Memory B cell (primary cell): ENCODE measurements at regions not wholly inside any gene's neighbourhood (a gene's known extent, or its start where the extent isn't known, plus 50 kb on each side); places are given as distances from the start of the nearest gene placed in this dataset.
"Not testable (repeated sequence)": the region's sequence is repeated elsewhere in the genome, so short reads cannot be mapped to it uniquely, and the experiment has no call there.

ENCODE experiments used
- ATAC-seq: fragments of 150-1000 bp; cut with Tn5 transposase; 2 replicates; pipeline ENCODE4 v1.10.0; 2021; ENCODE audit warnings: low read depth, mild to moderate bottlenecking, moderate library complexity
- DNase-seq, 2 donors: peaks; one replicate each; pipeline ENCODE4 v3.0.0; 2022; ENCODE audit warnings: low spot score in 2 of 2
- H3K27ac Mint-ChIP-seq: one replicate; pipeline ENCODE4 v1.8.0; 2022; ENCODE audit warnings: mild to moderate bottlenecking, moderate library complexity, mixed read lengths
- H3K27me3 Mint-ChIP-seq: one replicate; pipeline ENCODE4 v1.8.0; 2022; ENCODE audit warnings: mixed read lengths
- H3K36me3 Mint-ChIP-seq: one replicate; pipeline ENCODE4 v1.8.0; 2022; ENCODE audit warnings: mild to moderate bottlenecking, mixed read lengths
- H3K4me1 Mint-ChIP-seq: one replicate; pipeline ENCODE4 v1.8.0; 2022; ENCODE audit warnings: mixed read lengths
- H3K4me3 Mint-ChIP-seq: one replicate; pipeline ENCODE4 v1.8.0; 2022; ENCODE audit warnings: mild to moderate bottlenecking, moderate library complexity, mixed read lengths
- H3K9me3 Mint-ChIP-seq: one replicate; pipeline ENCODE4 v1.8.0; 2022; ENCODE audit warnings: mixed read lengths

- peaks cover 6% of the 10 kb centered on the region for H3K9me3 Mint-ChIP-seq
- no peaks in the 10 kb centered on the region for H3K4me1 Mint-ChIP-seq
- DNase-seq: no peak
- H3K4me3 Mint-ChIP-seq: no peak overlapping the region
- H3K36me3 Mint-ChIP-seq: no peaks in the 10 kb centered on the region
- H3K27me3 Mint-ChIP-seq: no peaks in the 10 kb centered on the region
- no peak for ATAC-seq
- no peak overlapping the region for H3K27ac Mint-ChIP-seq
These were observed 1064.4 kb downstream of the PCDH7 start for GRCh38 chr4:31784558-31784957.

GRCh38 chr4:31787701-31788100, 1067.5 kb downstream of the PCDH7 start:
- Mint-ChIP-seq H3K27me3 (no peaks in the 10 kb centered on the region), H3K27ac (no peak overlapping the region), H3K4me3 (no peak overlapping the region), H3K9me3 (peaks cover 2% of the 10 kb centered on the region), H3K4me1 (no peaks in the 10 kb centered on the region), H3K36me3 (no peaks in the 10 kb centered on the region)
- ATAC-seq (no peak), DNase-seq (no peak)

- DNase-seq (no peak), ATAC-seq (no peak)
- H3K4me1 Mint-ChIP-seq: no peaks in the 10 kb centered on the region
- H3K4me3 Mint-ChIP-seq: no peak overlapping the region
- no peaks in the 10 kb centered on the region for H3K27me3 Mint-ChIP-seq
- H3K27ac Mint-ChIP-seq: no peak overlapping the region
- H3K36me3 Mint-ChIP-seq: no peaks in the 10 kb centered on the region
- no peaks in the 10 kb centered on the region for H3K9me3 Mint-ChIP-seq
These were observed 1068.5 kb downstream of the PCDH7 start for GRCh38 chr4:31788676-31789075.

- DNase-seq: no peak
- no peaks in the 10 kb centered on the region for H3K4me1 Mint-ChIP-seq
- no peak overlapping the region for H3K27ac Mint-ChIP-seq
These were observed 1071.5 kb downstream of the PCDH7 start for GRCh38 chr4:31791666-31792065.

GRCh38 chr4:31793907-31794306, 1073.7 kb downstream of the PCDH7 start:
- DNase-seq: no peak
- Mint-ChIP-seq H3K4me3 (no peak overlapping the region), H3K36me3 (no peaks in the 10 kb centered on the region), H3K9me3 (peaks cover 10% of the 10 kb centered on the region), H3K27ac (no peak overlapping the region), H3K27me3 (no peaks in the 10 kb centered on the region), H3K4me1 (no peaks in the 10 kb centered on the region)
- no peak for ATAC-seq

More at GRCh38 chr4:31791666-31792065, 1071.5 kb downstream of the PCDH7 start:
- Mint-ChIP-seq H3K4me3 (no peak overlapping the region), H3K36me3 (no peaks in the 10 kb centered on the region), H3K9me3 (peaks cover 5% of the 10 kb centered on the region), H3K27me3 (no peaks in the 10 kb centered on the region)
- no peak for ATAC-seq

- H3K4me1 Mint-ChIP-seq, H3K27me3 Mint-ChIP-seq, DNase-seq, H3K4me3 Mint-ChIP-seq, H3K27ac Mint-ChIP-seq, H3K36me3 Mint-ChIP-seq, ATAC-seq: not testable (repeated sequence)
- peaks cover 10% of the 10 kb centered on the region for H3K9me3 Mint-ChIP-seq
These were observed 1076.9 kb downstream of the PCDH7 start for GRCh38 chr4:31797052-31797451.

- Mint-ChIP-seq H3K4me1 (no peaks in the 10 kb centered on the region), H3K27ac (no peak overlapping the region), H3K4me3 (no peak overlapping the region), H3K9me3 (peaks cover 1% of the 10 kb centered on the region), H3K36me3 (no peaks in the 10 kb centered on the region), H3K27me3 (no peaks in the 10 kb centered on the region)
- no peak for ATAC-seq
- no peak for DNase-seq
These were observed 1083.5 kb downstream of the PCDH7 start for GRCh38 chr4:31803526-31804195.

- Mint-ChIP-seq H3K4me3 (no peak overlapping the region), H3K36me3 (no peaks in the 10 kb centered on the region), H3K27me3 (no peaks in the 10 kb centered on the region)
These were observed 1086.9 kb downstream of the PCDH7 start for GRCh38 chr4:31807036-31807435.

GRCh38 chr4:31844350-31844749, 1124.2 kb downstream of the PCDH7 start:
- DNase-seq (no peak), ATAC-seq (no peak)
- Mint-ChIP-seq H3K27ac (no peak overlapping the region), H3K4me3 (no peak overlapping the region), H3K27me3 (no peaks in the 10 kb centered on the region), H3K4me1 (no peaks in the 10 kb centered on the region), H3K9me3 (peaks cover 6% of the 10 kb centered on the region), H3K36me3 (no peaks in the 10 kb centered on the region)

More at GRCh38 chr4:31807036-31807435, 1086.9 kb downstream of the PCDH7 start:
- Mint-ChIP-seq H3K9me3 (no peaks in the 10 kb centered on the region), H3K4me1 (no peaks in the 10 kb centered on the region), H3K27ac (no peak overlapping the region)
- ATAC-seq (no peak), DNase-seq (no peak)

GRCh38 chr4:31851946-31852345, 1131.8 kb downstream of the PCDH7 start:
- no peaks in the 10 kb centered on the region for H3K27me3 Mint-ChIP-seq
- H3K36me3 Mint-ChIP-seq: no peaks in the 10 kb centered on the region
- ATAC-seq (no peak), DNase-seq (no peak)
- H3K4me3 Mint-ChIP-seq: no peak overlapping the region
- no peaks in the 10 kb centered on the region for H3K4me1 Mint-ChIP-seq
- H3K27ac Mint-ChIP-seq: no peak overlapping the region
- peaks cover 5% of the 10 kb centered on the region for H3K9me3 Mint-ChIP-seq

- Mint-ChIP-seq H3K4me1 (no peaks in the 10 kb centered on the region), H3K27ac (no peak overlapping the region), H3K4me3 (no peak overlapping the region), H3K9me3 (peaks cover 4% of the 10 kb centered on the region), H3K36me3 (no peaks in the 10 kb centered on the region), H3K27me3 (no peaks in the 10 kb centered on the region)
- ATAC-seq: no peak
- no peak for DNase-seq
These were observed 1157.3 kb downstream of the PCDH7 start for GRCh38 chr4:31877429-31877828.

GRCh38 chr4:31880837-31881236, 1160.7 kb downstream of the PCDH7 start:
- not testable (repeated sequence) for H3K27me3 Mint-ChIP-seq, ATAC-seq, DNase-seq, H3K9me3 Mint-ChIP-seq, H3K4me1 Mint-ChIP-seq, H3K27ac Mint-ChIP-seq, H3K36me3 Mint-ChIP-seq, H3K4me3 Mint-ChIP-seq

- no peak overlapping the region for H3K27ac Mint-ChIP-seq
- no peaks in the 10 kb centered on the region for H3K36me3 Mint-ChIP-seq
- ATAC-seq: no peak
- no peaks in the 10 kb centered on the region for H3K4me1 Mint-ChIP-seq
- no peak for DNase-seq
- H3K9me3 Mint-ChIP-seq: peaks cover 2% of the 10 kb centered on the region
- H3K4me3 Mint-ChIP-seq: no peak overlapping the region
- no peaks in the 10 kb centered on the region for H3K27me3 Mint-ChIP-seq
These were observed 1176.2 kb downstream of the PCDH7 start for GRCh38 chr4:31896349-31896748.

GRCh38 chr4:31905363-31905762, 1185.2 kb downstream of the PCDH7 start:
- peaks cover 8% of the 10 kb centered on the region for H3K9me3 Mint-ChIP-seq

GRCh38 chr4:31908261-31908660, 1188.1 kb downstream of the PCDH7 start:
- Mint-ChIP-seq H3K4me1 (no peaks in the 10 kb centered on the region), H3K27me3 (no peaks in the 10 kb centered on the region), H3K27ac (no peak overlapping the region), H3K4me3 (no peak overlapping the region), H3K9me3 (peaks cover 8% of the 10 kb centered on the region), H3K36me3 (no peaks in the 10 kb centered on the region)
- no peak for DNase-seq
- no peak for ATAC-seq

More at GRCh38 chr4:31905363-31905762, 1185.2 kb downstream of the PCDH7 start:
- DNase-seq: no peak
- Mint-ChIP-seq H3K36me3 (no peaks in the 10 kb centered on the region), H3K27ac (no peak overlapping the region), H3K4me1 (no peaks in the 10 kb centered on the region), H3K27me3 (no peaks in the 10 kb centered on the region), H3K4me3 (no peak overlapping the region)
- ATAC-seq: no peak
